GM18867 (cell line): ENCODE measurements at regions not wholly inside any gene's neighbourhood (a gene's known extent, or its start where the extent isn't known, plus 50 kb on each side); places are given as distances from the start of the nearest gene placed in this dataset.

Experiments
- ATAC-seq: cut with Tn5 transposase; IDR thresholded peaks from one replicate; pipeline ENCODE4 v1.9.1; 2021; ENCODE audit warnings: mild to moderate bottlenecking, moderate library complexity; ENCODE audit not compliant: unreplicated experiment

- peak; percentile 54 for ATAC-seq
These were observed 275.4 kb upstream of the CPEB2 start for GRCh38 chr4:14726877-14727361.

GRCh38 chr4:14729282-14730000 is 272.8 kb upstream of the CPEB2 start:
- no peak for ATAC-seq

- ATAC-seq = no peak
These were observed 260.2 kb upstream of the CPEB2 start for GRCh38 chr4:14742054-14742453.

- no peak for ATAC-seq
These were observed 259.1 kb upstream of the CPEB2 start for GRCh38 chr4:14743172-14743571.

- no peak for ATAC-seq
These were observed 258.7 kb upstream of the CPEB2 start for GRCh38 chr4:14743601-14744000.

GRCh38 chr4:14744346-14744745 is 257.9 kb upstream of the CPEB2 start:
- no peak for ATAC-seq

- ATAC-seq = peak; percentile 62
These were observed 252.4 kb upstream of the CPEB2 start for GRCh38 chr4:14749910-14750309.

- no peak for ATAC-seq
These were observed 249.8 kb upstream of the CPEB2 start for GRCh38 chr4:14752341-14753046.

- peak; percentile 39 for ATAC-seq
These were observed 235.1 kb upstream of the CPEB2 start for GRCh38 chr4:14767142-14767541.

- no peak for ATAC-seq
These were observed 233.8 kb upstream of the CPEB2 start for GRCh38 chr4:14768449-14768848.

GRCh38 chr4:14769993-14770392 is 232.3 kb upstream of the CPEB2 start:
- no peak for ATAC-seq

GRCh38 chr4:14771094-14771493 is 231.2 kb upstream of the CPEB2 start:
- ATAC-seq = no peak

GRCh38 chr4:14771504-14772175 is 230.6 kb upstream of the CPEB2 start:
- no peak for ATAC-seq

GRCh38 chr4:14772388-14772787 is 229.9 kb upstream of the CPEB2 start:
- no peak for ATAC-seq

GRCh38 chr4:14783011-14783877 is 219.0 kb upstream of the CPEB2 start:
- peak; percentile 91 for ATAC-seq

GRCh38 chr4:14787221-14787620 is 215.1 kb upstream of the CPEB2 start:
- ATAC-seq = no peak

- peak; percentile 76 for ATAC-seq
These were observed 214.4 kb upstream of the CPEB2 start for GRCh38 chr4:14787894-14788293.

GRCh38 chr4:14790494-14790893 is 211.8 kb upstream of the CPEB2 start:
- ATAC-seq = no peak

GRCh38 chr4:14792702-14793227 is 209.5 kb upstream of the CPEB2 start:
- ATAC-seq = no peak

- peak; percentile 62 for ATAC-seq
These were observed 201.3 kb upstream of the CPEB2 start for GRCh38 chr4:14800977-14801376.

- no peak for ATAC-seq
These were observed 199.7 kb upstream of the CPEB2 start for GRCh38 chr4:14802596-14802995.
